ENCODE measurements at regions not wholly inside any gene's neighbourhood (a gene's known extent, or its start where the extent isn't known, plus 50 kb on each side); places are given as distances from the start of the nearest gene placed in this dataset.
"Not testable (repeated sequence)": the region's sequence is repeated elsewhere in the genome, so short reads cannot be mapped to it uniquely, and the experiment has no call there.

- H3K4me1 ChIP-seq: no peaks in the 10 kb centered on the region
- intact Hi-C loops (cut with DNase I): no loop called here
- no peak overlapping the region for H3K27ac ChIP-seq (replicated peaks in 1 of 4)
- no peaks in the 10 kb centered on the region for H3K27me3 ChIP-seq
- no peak for TF ChIP-seq POLR2A (IDR thresholded peaks at IDR 0.05; ENCODE audit: low read depth)
- TF ChIP-seq POLR2AphosphoS5 (IDR thresholded peaks at IDR 0.05): no peak
- TF ChIP-seq EP300 (IDR thresholded peaks at IDR 0.05): no peak
- TF ChIP-seq, protein P1, sequence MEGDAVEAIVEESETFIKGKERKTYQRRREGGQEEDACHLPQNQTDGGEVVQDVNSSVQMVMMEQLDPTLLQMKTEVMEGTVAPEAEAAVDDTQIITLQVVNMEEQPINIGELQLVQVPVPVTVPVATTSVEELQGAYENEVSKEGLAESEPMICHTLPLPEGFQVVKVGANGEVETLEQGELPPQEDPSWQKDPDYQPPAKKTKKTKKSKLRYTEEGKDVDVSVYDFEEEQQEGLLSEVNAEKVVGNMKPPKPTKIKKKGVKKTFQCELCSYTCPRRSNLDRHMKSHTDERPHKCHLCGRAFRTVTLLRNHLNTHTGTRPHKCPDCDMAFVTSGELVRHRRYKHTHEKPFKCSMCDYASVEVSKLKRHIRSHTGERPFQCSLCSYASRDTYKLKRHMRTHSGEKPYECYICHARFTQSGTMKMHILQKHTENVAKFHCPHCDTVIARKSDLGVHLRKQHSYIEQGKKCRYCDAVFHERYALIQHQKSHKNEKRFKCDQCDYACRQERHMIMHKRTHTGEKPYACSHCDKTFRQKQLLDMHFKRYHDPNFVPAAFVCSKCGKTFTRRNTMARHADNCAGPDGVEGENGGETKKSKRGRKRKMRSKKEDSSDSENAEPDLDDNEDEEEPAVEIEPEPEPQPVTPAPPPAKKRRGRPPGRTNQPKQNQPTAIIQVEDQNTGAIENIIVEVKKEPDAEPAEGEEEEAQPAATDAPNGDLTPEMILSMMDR (IDR thresholded peaks at IDR 0.05): no peak
- no peak for DNase-seq (ENCODE audit: extremely low spot score)
- no peaks in the 10 kb centered on the region for H3K9me3 ChIP-seq
- WGBS: 95% methylated on average over 2 of the region's 2 CpGs
- H3K4me3 ChIP-seq: no peak overlapping the region
- no peaks in the 10 kb centered on the region for H3K36me3 ChIP-seq
These were observed 655.8 kb downstream of the NUP35 start for GRCh38 chr2:183780072-183780471.

- no peak overlapping the region for H3K4me3 ChIP-seq
- TF ChIP-seq, protein P1 (IDR thresholded peaks at IDR 0.05): no peak
- TF ChIP-seq EP300 (IDR thresholded peaks at IDR 0.05) (no peak), POLR2A (IDR thresholded peaks at IDR 0.05; ENCODE audit: low read depth) (no peak), POLR2AphosphoS5 (IDR thresholded peaks at IDR 0.05) (no peak)
- WGBS: 78% methylated on average over 1 of the region's 1 CpG
These were observed 658.2 kb downstream of the NUP35 start for GRCh38 chr2:183782436-183782835.

DNA sequence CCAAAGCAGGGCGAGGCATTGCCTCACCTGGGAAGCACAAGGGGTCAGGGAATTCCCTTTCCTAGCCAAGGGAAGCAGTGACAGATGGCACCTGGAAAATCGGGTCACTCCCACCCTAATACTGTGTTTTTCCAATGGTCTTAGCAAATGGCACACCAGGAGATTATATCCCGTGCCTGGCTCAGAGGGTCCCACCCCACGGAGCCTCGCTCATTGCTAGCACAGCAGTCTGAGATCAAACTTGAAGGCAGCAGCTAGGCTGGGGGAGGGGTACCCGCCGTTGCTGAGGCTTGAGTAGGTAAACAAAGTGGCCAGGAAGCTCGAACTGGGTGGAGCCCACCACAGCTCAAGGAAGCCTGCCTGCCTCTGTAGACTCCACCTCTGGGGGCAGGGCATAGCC, 664.6 kb downstream of the NUP35 start:
- 79% methylated on average over 5 of the region's 8 CpGs for WGBS
- H3K36me3 ChIP-seq; H3K4me1 ChIP-seq; H3K27me3 ChIP-seq; intact Hi-C loops (cut with DNase I); H3K4me3 ChIP-seq; DNase-seq (ENCODE audit: extremely low spot score); H3K27ac ChIP-seq (replicated peaks in 1 of 4); H3K9me3 ChIP-seq: not testable (repeated sequence)

More at GRCh38 chr2:183782436-183782835, 658.2 kb downstream of the NUP35 start:
- H3K36me3 ChIP-seq: no peaks in the 10 kb centered on the region
- no peak for DNase-seq (ENCODE audit: extremely low spot score)
- no peaks in the 10 kb centered on the region for H3K27me3 ChIP-seq
- H3K4me1 ChIP-seq: no peaks in the 10 kb centered on the region
- no peaks in the 10 kb centered on the region for H3K9me3 ChIP-seq
- H3K27ac ChIP-seq (replicated peaks in 1 of 4): no peak overlapping the region
- intact Hi-C loops (cut with DNase I): no loop called here

GRCh38 chr2:183792165-183792924, 668.1 kb downstream of the NUP35 start:
- H3K27me3 ChIP-seq; DNase-seq (ENCODE audit: extremely low spot score); H3K36me3 ChIP-seq; intact Hi-C loops (cut with DNase I); H3K27ac ChIP-seq (replicated peaks in 1 of 4); H3K9me3 ChIP-seq; H3K4me1 ChIP-seq; H3K4me3 ChIP-seq: not testable (repeated sequence)
- WGBS: 78% methylated on average over 13 of the region's 26 CpGs

GRCh38 chr2:183798535-183798934, 674.3 kb downstream of the NUP35 start:
- Histone ChIP-seq H3K9me3 (peaks cover 0 to 5% (median 2%) of the 10 kb centered on the region in 4 donors), H3K36me3 (no peaks in the 10 kb centered on the region), H3K4me1 (no peaks in the 10 kb centered on the region), H3K27ac (replicated peaks in 1 of 4) (no peak overlapping the region), H3K27me3 (no peaks in the 10 kb centered on the region), H3K4me3 (no peak overlapping the region)
- WGBS: 61% methylated on average over 4 of the region's 4 CpGs
- intact Hi-C loops (cut with DNase I): no loop called here
- TF ChIP-seq POLR2A (IDR thresholded peaks at IDR 0.05; ENCODE audit: low read depth) (no peak), EP300 (IDR thresholded peaks at IDR 0.05) (no peak), POLR2AphosphoS5 (IDR thresholded peaks at IDR 0.05) (no peak)
- TF ChIP-seq, protein P1 (IDR thresholded peaks at IDR 0.05): no peak
- DNase-seq (ENCODE audit: extremely low spot score): no peak

- H3K4me1 ChIP-seq: no peaks in the 10 kb centered on the region
- peaks cover 0 to 5% (median 2%) of the 10 kb centered on the region in 4 donors for H3K9me3 ChIP-seq
- DNase-seq (ENCODE audit: extremely low spot score): no peak
- no peaks in the 10 kb centered on the region for H3K27me3 ChIP-seq
- H3K4me3 ChIP-seq: no peak overlapping the region
- 90% methylated on average over 3 of the region's 3 CpGs for WGBS
- no peak overlapping the region for H3K27ac ChIP-seq (replicated peaks in 1 of 4)
- intact Hi-C loops (cut with DNase I): no loop called here
- TF ChIP-seq EP300 (IDR thresholded peaks at IDR 0.05): no peak
- no peaks in the 10 kb centered on the region for H3K36me3 ChIP-seq
These were observed 675.5 kb downstream of the NUP35 start for GRCh38 chr2:183799761-183800160.

All from esophagus muscularis mucosa (tissue), 4 donors.